Heart left ventricle (tissue), 13 donors: ENCODE measurements at regions not wholly inside any gene's neighbourhood (a gene's known extent, or its start where the extent isn't known, plus 50 kb on each side); places are given as distances from the start of the nearest gene placed in this dataset.

Source experiments
- POLR2A ChIP-seq, 2 donors: fragments of 450-650 bp; IDR thresholded peaks; one replicate each; pipeline ENCODE4 v1.6.1; 2017; ENCODE audit warnings: antibody characterized with exemption in 2 of 2, mild to moderate bottlenecking in 2 of 2, moderate library complexity in 2 of 2
- TF ChIP-seq, protein P1 (sequence below), 12 donors: fragments of 200-600 bp; sonication (generic) in 4 of 12; IDR thresholded peaks; one replicate each; pipeline versions ENCODE4 v1.5.0 to v1.8.0; 2018 to 2022; ENCODE audit warnings: antibody characterized with exemption in 12 of 12, mild to moderate bottlenecking in 5 of 12
- donor health status: ischemic (EF 13 %, LVEDD 7.1; RV severe dilation, severe dysfunction).
- donor health status: DM: no; HTN: yes; CAD: no.
- donor health status: DM: no; HTN: no; CAD: no.
- donor health status: ischemic (EF 25% LVEDD 6.9; RV normal size, moderate dysfunction).
- donor health status: ischemic (EF 25% LVEDD 5.7; RV mildly dilated, moderate dysfunction).
- donor health status: ischemic (EF 35%, LVEDD 5.7; RV mildly dilated, moderate dysfunction).
- donor health status: nonischemic (EF 11% LVEDD 7.7; RV severe dilation, severe dysfunction).
- donor health status: DM: yes; HTN: yes; CAD: no.
- donor health status: PGD.
- donor health status: ischemic (EF 29% LVEDD 5.4; RV normal size, mild dysfunction).
- donor health status: nonischemic (EF 23%, LVEDD 6.1; RV moderate dilation, normal function).

DNA sequence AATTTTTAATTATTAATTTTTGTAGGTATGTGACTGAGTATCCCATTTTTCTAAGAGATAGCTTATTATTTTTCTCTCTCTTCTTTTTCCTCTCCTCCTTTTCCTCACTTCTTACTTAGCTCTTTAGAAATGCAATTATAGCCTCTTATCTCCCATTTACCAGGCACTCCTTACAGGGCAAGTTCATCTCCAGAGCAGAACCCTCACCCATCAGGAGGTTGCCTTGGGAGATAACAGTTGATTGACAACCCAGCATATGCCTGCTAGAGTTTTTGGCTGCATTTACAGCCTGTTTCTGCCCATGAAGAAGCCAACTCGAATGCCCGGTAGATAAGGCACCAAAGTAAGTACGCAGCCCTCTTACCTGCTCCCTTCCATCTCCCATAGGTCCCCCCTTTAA lies 572.9 kb upstream of the ZFP42 start:
- TF ChIP-seq POLR2A (IDR thresholded peaks at IDR 0.05), result no peak
- TF ChIP-seq, protein P1, sequence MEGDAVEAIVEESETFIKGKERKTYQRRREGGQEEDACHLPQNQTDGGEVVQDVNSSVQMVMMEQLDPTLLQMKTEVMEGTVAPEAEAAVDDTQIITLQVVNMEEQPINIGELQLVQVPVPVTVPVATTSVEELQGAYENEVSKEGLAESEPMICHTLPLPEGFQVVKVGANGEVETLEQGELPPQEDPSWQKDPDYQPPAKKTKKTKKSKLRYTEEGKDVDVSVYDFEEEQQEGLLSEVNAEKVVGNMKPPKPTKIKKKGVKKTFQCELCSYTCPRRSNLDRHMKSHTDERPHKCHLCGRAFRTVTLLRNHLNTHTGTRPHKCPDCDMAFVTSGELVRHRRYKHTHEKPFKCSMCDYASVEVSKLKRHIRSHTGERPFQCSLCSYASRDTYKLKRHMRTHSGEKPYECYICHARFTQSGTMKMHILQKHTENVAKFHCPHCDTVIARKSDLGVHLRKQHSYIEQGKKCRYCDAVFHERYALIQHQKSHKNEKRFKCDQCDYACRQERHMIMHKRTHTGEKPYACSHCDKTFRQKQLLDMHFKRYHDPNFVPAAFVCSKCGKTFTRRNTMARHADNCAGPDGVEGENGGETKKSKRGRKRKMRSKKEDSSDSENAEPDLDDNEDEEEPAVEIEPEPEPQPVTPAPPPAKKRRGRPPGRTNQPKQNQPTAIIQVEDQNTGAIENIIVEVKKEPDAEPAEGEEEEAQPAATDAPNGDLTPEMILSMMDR (IDR thresholded peaks at IDR 0.05), result no peak
